ENCODE measurements at regions not wholly inside any gene's neighbourhood (a gene's known extent, or its start where the extent isn't known, plus 50 kb on each side); places are given as distances from the start of the nearest gene placed in this dataset.

- intact Hi-C loops (cut with DNase I, micrococcal nuclease), result no loop called here
- TF ChIP-seq CTCF (IDR thresholded peaks at IDR 0.05), result no peak
- no peak overlapping the region for H3K4me3 ChIP-seq
- peaks cover 86% of the 10 kb centered on the region for H3K9me3 ChIP-seq
- no peaks in the 10 kb centered on the region for H3K36me3 ChIP-seq (ENCODE audit: low read depth)
- ATAC-seq (no peak), DNase-seq (no peak)
- H3K4me1 ChIP-seq (ENCODE audit: low read depth), result no peaks in the 10 kb centered on the region
These were observed 300.0 kb upstream of the ALG10B start for GRCh38 chr12:38016602-38017001.

GRCh38 chr12:38025916-38026315, 290.7 kb upstream of the ALG10B start:
- H3K9me3 ChIP-seq, result peaks cover 84% of the 10 kb centered on the region
- H3K4me1 ChIP-seq (ENCODE audit: low read depth), result no peaks in the 10 kb centered on the region
- no peaks in the 10 kb centered on the region for H3K36me3 ChIP-seq (ENCODE audit: low read depth)
- intact Hi-C loops (cut with DNase I, micrococcal nuclease), result no loop called here
- no peak for ATAC-seq
- TF ChIP-seq CTCF (IDR thresholded peaks at IDR 0.05), result no peak
- DNase-seq, result no peak
- H3K4me3 ChIP-seq, result no peak overlapping the region

GRCh38 chr12:38053113-38053512, 263.5 kb upstream of the ALG10B start:
- TF ChIP-seq CTCF (IDR thresholded peaks at IDR 0.05), result no peak
- no peak for DNase-seq

GRCh38 chr12:38053655-38054464, 262.7 kb upstream of the ALG10B start:
- ATAC-seq (peak; percentile 17), DNase-seq (peak in 2 of 3 donors; percentile 58 to 67)
- H3K4me1 ChIP-seq (ENCODE audit: low read depth), result no peaks in the 10 kb centered on the region
- TF ChIP-seq CTCF (IDR thresholded peaks at IDR 0.05), result no peak
- intact Hi-C loops (cut with DNase I, micrococcal nuclease), result no loop called here
- no peak overlapping the region for H3K4me3 ChIP-seq
- no peaks in the 10 kb centered on the region for H3K36me3 ChIP-seq (ENCODE audit: low read depth)
- peaks cover 48% of the 10 kb centered on the region for H3K9me3 ChIP-seq

More at GRCh38 chr12:38053113-38053512, 263.5 kb upstream of the ALG10B start:
- no peak overlapping the region for H3K4me3 ChIP-seq
- peaks cover 52% of the 10 kb centered on the region for H3K9me3 ChIP-seq
- H3K36me3 ChIP-seq (ENCODE audit: low read depth), result no peaks in the 10 kb centered on the region
- no peaks in the 10 kb centered on the region for H3K4me1 ChIP-seq (ENCODE audit: low read depth)
- ATAC-seq, result no peak
- intact Hi-C loops (cut with DNase I, micrococcal nuclease), result no loop called here

GRCh38 chr12:38056701-38057689, 259.6 kb upstream of the ALG10B start:
- TF ChIP-seq CTCF (IDR thresholded peaks at IDR 0.05), result no peak
- Histone ChIP-seq H3K9me3 (peaks cover 35% of the 10 kb centered on the region), H3K4me3 (no peak overlapping the region), H3K36me3 (ENCODE audit: low read depth) (no peaks in the 10 kb centered on the region), H3K4me1 (ENCODE audit: low read depth) (no peaks in the 10 kb centered on the region)
- ATAC-seq (no peak), DNase-seq (no peak)
- intact Hi-C loops (cut with DNase I, micrococcal nuclease), result no loop called here

Measured in mucosa of descending colon (tissue), 3 donors.